ENCODE measurements at regions not wholly inside any gene's neighbourhood (a gene's known extent, or its start where the extent isn't known, plus 50 kb on each side); places are given as distances from the start of the nearest gene placed in this dataset.

- intact Hi-C loops (cut with DNase I) = no loop called here
- Histone ChIP-seq H3K4me3 (no peak overlapping the region), H3K27ac (no peak overlapping the region), H3K36me3 (no peaks in the 10 kb centered on the region), H3K4me1 (no peaks in the 10 kb centered on the region), H3K27me3 (peaks cover 0 to 49% (median 0%) of the 10 kb centered on the region in 4 donors), H3K9me3 (no peaks in the 10 kb centered on the region)
- WGBS, 2 donors = 40 to 46% methylated on average over 2 to 3 of the region's 6 CpGs
- no peak for TF ChIP-seq POLR2A (IDR thresholded peaks at IDR 0.05)
- TF ChIP-seq, protein P1, sequence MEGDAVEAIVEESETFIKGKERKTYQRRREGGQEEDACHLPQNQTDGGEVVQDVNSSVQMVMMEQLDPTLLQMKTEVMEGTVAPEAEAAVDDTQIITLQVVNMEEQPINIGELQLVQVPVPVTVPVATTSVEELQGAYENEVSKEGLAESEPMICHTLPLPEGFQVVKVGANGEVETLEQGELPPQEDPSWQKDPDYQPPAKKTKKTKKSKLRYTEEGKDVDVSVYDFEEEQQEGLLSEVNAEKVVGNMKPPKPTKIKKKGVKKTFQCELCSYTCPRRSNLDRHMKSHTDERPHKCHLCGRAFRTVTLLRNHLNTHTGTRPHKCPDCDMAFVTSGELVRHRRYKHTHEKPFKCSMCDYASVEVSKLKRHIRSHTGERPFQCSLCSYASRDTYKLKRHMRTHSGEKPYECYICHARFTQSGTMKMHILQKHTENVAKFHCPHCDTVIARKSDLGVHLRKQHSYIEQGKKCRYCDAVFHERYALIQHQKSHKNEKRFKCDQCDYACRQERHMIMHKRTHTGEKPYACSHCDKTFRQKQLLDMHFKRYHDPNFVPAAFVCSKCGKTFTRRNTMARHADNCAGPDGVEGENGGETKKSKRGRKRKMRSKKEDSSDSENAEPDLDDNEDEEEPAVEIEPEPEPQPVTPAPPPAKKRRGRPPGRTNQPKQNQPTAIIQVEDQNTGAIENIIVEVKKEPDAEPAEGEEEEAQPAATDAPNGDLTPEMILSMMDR (IDR thresholded peaks at IDR 0.05) = no peak
- DNase-seq = no peak
Observed at GRCh38 chr2:235325151-235325550, 168.7 kb upstream of the AGAP1 start.

GRCh38 chr2:235328991-235329390, 164.9 kb upstream of the AGAP1 start:
- Histone ChIP-seq H3K36me3 (no peaks in the 10 kb centered on the region), H3K27me3 (peaks cover 0 to 37% (median 0%) of the 10 kb centered on the region in 4 donors), H3K27ac (no peak overlapping the region), H3K9me3 (no peaks in the 10 kb centered on the region), H3K4me1 (peaks cover 0 to 5% (median 0%) of the 10 kb centered on the region in 3 donors), H3K4me3 (no peak overlapping the region)
- no peak for TF ChIP-seq POLR2A (IDR thresholded peaks at IDR 0.05)
- TF ChIP-seq, protein P1 (IDR thresholded peaks at IDR 0.05) = no peak
- DNase-seq = no peak
- WGBS, 2 donors = 77 to 100% methylated on average over 1 of the region's 1 CpG
- intact Hi-C loops (cut with DNase I) = no loop called here

DNA sequence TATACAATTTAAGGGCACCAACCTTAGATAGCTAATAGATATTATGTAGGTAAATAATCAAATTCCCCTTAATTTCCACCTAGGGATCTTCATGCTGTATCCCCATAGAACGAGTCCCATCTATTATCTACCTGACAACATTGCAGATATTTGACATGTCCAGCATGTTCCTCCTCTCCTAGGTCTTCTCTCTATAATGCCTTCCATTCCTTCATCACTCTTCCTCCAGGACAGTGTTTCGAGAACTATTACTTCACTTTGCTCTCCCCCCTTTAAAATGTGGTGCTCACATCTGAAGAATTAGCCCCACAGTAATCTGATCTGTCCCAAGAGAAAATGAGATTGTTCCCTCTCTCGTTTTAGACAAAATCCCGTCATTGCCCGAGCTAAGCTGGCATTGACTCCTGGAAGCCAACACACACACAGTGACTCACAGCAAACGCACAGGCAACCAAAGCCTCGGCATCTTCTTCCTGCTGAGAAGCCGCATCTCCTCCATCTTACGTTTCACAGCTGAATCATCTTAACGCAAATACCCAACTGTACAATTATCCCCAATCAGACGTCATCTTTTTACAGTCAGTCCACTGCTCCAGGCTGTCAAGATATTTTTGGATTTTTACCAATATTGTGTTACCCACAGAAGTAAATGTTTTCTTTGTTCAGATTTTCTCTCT, 162.9 kb upstream of the AGAP1 start:
- TF ChIP-seq, protein P1 (IDR thresholded peaks at IDR 0.05) = no peak
- no peak for TF ChIP-seq POLR2A (IDR thresholded peaks at IDR 0.05)
- Histone ChIP-seq H3K9me3 (no peaks in the 10 kb centered on the region), H3K27ac (no peak overlapping the region), H3K4me3 (no peak overlapping the region), H3K36me3 (no peaks in the 10 kb centered on the region), H3K27me3 (peaks cover 0 to 29% (median 0%) of the 10 kb centered on the region in 4 donors), H3K4me1 (peaks cover 0 to 5% (median 0%) of the 10 kb centered on the region in 3 donors)
- intact Hi-C loops (cut with DNase I) = no loop called here
- no peak for DNase-seq
- WGBS, 2 donors = 32 to 60% methylated on average over 11 of the region's 11 CpGs

DNA sequence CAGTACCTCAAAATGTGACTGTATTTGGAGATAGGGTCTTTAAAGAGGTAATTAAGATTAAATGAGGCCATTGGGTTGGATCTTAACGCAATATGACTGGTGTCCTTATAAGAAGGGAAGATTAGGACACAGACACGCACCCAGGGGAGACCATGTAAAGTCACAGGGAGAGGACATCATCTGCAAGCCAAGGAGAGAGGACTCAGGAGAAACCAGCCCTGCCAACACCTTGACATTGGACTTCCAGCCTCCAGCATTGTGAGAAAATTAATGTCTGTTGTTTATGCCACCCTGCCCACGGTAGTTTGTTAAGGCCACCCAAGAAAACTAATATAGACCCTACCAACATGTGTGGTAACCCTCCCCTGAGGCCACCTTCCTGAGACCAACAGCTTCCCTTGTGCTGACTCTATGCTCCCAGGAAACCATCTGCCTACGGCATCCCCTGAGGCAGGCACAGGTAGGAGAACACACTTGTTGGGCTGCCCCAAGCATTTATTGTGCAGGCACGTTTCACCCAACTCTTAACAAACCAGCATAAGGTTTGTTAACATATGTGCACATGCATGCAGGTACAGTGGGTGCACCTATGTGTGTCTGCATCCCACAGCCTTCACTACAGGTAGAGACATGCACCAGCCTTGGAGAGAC, 161.5 kb upstream of the AGAP1 start:
- peaks cover 0 to 24% (median 0%) of the 10 kb centered on the region in 4 donors for H3K27me3 ChIP-seq
- no peaks in the 10 kb centered on the region for H3K36me3 ChIP-seq
- H3K4me3 ChIP-seq = no peak overlapping the region
- H3K9me3 ChIP-seq = no peaks in the 10 kb centered on the region
- peaks cover 0 to 5% (median 0%) of the 10 kb centered on the region in 3 donors for H3K4me1 ChIP-seq
- intact Hi-C loops (cut with DNase I) = no loop called here
- WGBS, 2 donors = 80 to 86% methylated on average over 4 to 5 of the region's 5 CpGs
- DNase-seq = no peak
- H3K27ac ChIP-seq = no peak overlapping the region
- no peak for TF ChIP-seq POLR2A (IDR thresholded peaks at IDR 0.05)
- TF ChIP-seq, protein P1 (IDR thresholded peaks at IDR 0.05) = no peak

DNA sequence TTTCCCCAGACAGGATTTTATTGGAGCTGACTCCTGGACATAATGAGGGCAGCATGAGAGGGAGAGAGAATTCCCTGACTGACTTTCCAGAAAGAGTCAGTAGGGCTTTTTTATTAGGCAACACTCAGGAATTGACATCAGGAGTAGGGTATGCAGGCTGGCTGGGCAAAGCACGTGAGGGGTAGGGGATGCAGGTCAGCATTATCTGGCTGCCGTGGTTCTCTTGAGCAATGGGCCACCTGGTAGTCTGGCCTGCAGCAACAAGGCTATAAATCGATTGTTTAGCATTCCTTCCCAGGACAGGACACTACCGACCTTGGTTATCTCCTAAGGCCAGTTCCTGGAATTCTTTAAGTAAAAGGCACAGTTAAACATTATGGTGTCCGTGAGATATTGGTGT, 160.8 kb upstream of the AGAP1 start:
- TF ChIP-seq, protein P1 (IDR thresholded peaks at IDR 0.05) = no peak
- TF ChIP-seq POLR2A (IDR thresholded peaks at IDR 0.05) = no peak
- WGBS, 2 donors = 61 to 68% methylated on average over 3 to 5 of the region's 5 CpGs
- intact Hi-C loops (cut with DNase I) = no loop called here

More for the DNA sequence above, 160.8 kb upstream of the AGAP1 start:
- Histone ChIP-seq H3K4me1 (peaks cover 0 to 5% (median 0%) of the 10 kb centered on the region in 3 donors), H3K4me3 (no peak overlapping the region), H3K36me3 (no peaks in the 10 kb centered on the region), H3K27ac (no peak overlapping the region), H3K27me3 (peaks cover 0 to 23% (median 0%) of the 10 kb centered on the region in 4 donors), H3K9me3 (no peaks in the 10 kb centered on the region)
- DNase-seq = no peak
